ENCODE measurements at regions not wholly inside any gene's neighbourhood (a gene's known extent, or its start where the extent isn't known, plus 50 kb on each side); places are given as distances from the start of the nearest gene placed in this dataset.

DNA sequence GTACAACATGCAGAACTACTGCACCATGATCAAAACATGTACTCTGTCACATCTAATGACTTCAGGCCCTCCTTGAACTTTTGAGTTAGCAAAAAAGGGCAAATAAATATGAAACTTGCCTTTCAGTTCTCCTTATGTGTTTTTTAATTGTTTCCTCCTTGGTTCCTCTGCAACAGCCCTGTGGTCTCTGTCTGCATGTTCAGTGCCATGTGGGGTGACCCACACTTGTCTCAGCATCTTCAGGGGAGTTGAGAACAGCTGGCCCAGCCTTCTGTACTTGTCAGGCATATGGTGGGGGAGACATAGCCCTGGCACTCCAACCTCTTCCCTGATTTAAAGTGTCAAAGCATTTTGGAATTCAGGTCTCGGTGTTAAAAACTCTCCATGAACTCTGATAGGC is 188.0 kb upstream of the PGRMC2 start:
- Histone ChIP-seq H3K79me2 (ENCODE audit: low read depth) (no peaks in the 10 kb centered on the region), H3K9me3 (ENCODE audit: insufficient read depth, low read depth) (no peaks in the 10 kb centered on the region; the same call in 1 of the 2 replicates), H3K36me3 (ENCODE audit: low read depth) (no peaks in the 10 kb centered on the region), H3K4me2 (no peak overlapping the region), H3K4me3 (no peak overlapping the region), H2AFZ (no peak overlapping the region), H3F3A (ENCODE audit: insufficient read depth, low read depth) (no peaks in the 10 kb centered on the region), H4K20me1 (ENCODE audit: insufficient read depth) (no peaks in the 10 kb centered on the region), H3K4me1 (replicated peaks; ENCODE audit: insufficient read depth) (no peaks in the 10 kb centered on the region), H3K27ac (no peak overlapping the region), H3K27me3 (ENCODE audit: insufficient read depth, low read depth) (no peaks in the 10 kb centered on the region), H3K9me2 (ENCODE audit: insufficient read depth) (no peaks in the 10 kb centered on the region)
- intact Hi-C loops (cut with micrococcal nuclease; ENCODE audit: unreplicated experiment): no loop called here
- BruUV-seq (replicated peaks): no TSS peak
- no peak for DNase-seq
- ChIA-PET POLR2A (ENCODE audit: unreplicated experiment) (no interaction called here), CTCF (no interaction called here)
- TF ChIP-seq, protein P1, sequence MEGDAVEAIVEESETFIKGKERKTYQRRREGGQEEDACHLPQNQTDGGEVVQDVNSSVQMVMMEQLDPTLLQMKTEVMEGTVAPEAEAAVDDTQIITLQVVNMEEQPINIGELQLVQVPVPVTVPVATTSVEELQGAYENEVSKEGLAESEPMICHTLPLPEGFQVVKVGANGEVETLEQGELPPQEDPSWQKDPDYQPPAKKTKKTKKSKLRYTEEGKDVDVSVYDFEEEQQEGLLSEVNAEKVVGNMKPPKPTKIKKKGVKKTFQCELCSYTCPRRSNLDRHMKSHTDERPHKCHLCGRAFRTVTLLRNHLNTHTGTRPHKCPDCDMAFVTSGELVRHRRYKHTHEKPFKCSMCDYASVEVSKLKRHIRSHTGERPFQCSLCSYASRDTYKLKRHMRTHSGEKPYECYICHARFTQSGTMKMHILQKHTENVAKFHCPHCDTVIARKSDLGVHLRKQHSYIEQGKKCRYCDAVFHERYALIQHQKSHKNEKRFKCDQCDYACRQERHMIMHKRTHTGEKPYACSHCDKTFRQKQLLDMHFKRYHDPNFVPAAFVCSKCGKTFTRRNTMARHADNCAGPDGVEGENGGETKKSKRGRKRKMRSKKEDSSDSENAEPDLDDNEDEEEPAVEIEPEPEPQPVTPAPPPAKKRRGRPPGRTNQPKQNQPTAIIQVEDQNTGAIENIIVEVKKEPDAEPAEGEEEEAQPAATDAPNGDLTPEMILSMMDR (conservative IDR thresholded peaks at IDR 0.05): no peak
- no peak for TF ChIP-seq EZH2 (IDR thresholded peaks at IDR 0.05; ENCODE audit: low read depth)

DNA sequence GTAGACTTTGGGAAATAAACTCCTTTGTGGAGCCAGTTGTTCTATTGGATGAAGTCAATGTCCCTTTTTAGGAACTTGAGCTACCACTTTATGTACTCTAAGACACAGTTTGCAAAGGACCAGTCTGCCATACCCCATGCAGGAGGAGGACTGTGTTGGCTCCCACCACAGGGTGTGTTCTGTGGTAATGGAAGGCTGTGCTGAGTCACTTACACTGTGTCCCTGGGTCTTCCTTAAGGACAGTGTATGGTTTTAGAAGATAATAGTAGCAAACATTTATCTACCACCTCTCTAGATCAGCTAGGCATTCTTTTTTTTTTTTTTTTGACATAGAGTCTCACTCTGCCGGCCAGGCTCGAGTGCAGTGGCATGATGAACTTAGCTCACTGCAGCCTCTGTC is 184.0 kb upstream of the PGRMC2 start:
- POLR2A ChIA-PET (ENCODE audit: unreplicated experiment): interaction anchor here (0.6 kb wide), 1 partner anchor 429 kb away, joined by 9 read pairs; no protein-coding TSS in a partner anchor
- BruUV-seq (replicated peaks): no TSS peak
- TF ChIP-seq, protein P1 (conservative IDR thresholded peaks at IDR 0.05): no peak
- TF ChIP-seq EZH2 (IDR thresholded peaks at IDR 0.05; ENCODE audit: low read depth): no peak

DNA sequence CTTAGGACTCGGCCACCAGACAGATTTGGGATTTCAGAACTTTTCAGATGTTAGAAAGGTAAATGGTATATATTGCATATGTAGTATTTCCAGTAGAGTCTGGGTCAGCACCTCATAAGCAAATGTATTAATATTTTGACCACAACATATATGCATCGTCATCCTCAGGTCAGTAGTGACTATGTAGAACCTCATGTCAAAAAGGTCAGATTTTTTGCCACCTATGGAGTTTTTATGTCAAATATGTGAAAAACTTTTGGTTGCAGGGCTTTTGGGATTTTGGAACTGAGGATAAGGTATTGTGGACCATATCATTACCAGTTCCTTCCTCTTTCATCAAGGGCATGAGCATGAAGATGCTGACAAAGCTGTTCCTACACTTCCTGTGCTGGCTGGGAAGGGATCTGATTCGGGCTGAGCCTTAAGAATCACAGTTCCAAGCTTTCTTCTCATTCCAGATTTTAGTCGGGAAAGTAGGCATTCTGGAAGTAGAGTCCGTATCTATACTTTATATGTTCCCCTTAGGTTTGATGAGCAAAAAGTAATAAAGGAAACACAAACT is 183.0 kb upstream of the PGRMC2 start:
- H2AFZ ChIP-seq: no peak overlapping the region

More for the DNA sequence above, 184.0 kb upstream of the PGRMC2 start:
- intact Hi-C loops (cut with micrococcal nuclease; ENCODE audit: unreplicated experiment): no loop called here
- Histone ChIP-seq H3K4me3 (no peak overlapping the region), H3F3A (ENCODE audit: insufficient read depth, low read depth) (no peaks in the 10 kb centered on the region), H3K9me2 (ENCODE audit: insufficient read depth) (no peaks in the 10 kb centered on the region), H3K9me3 (ENCODE audit: insufficient read depth, low read depth) (no peaks in the 10 kb centered on the region), H4K20me1 (ENCODE audit: insufficient read depth) (no peaks in the 10 kb centered on the region), H3K79me2 (ENCODE audit: low read depth) (no peaks in the 10 kb centered on the region), H3K4me1 (replicated peaks; ENCODE audit: insufficient read depth) (no peaks in the 10 kb centered on the region), H3K36me3 (ENCODE audit: low read depth) (no peaks in the 10 kb centered on the region), H3K27ac (no peak overlapping the region), H3K4me2 (no peak overlapping the region), H2AFZ (no peak overlapping the region), H3K27me3 (ENCODE audit: insufficient read depth, low read depth) (no peaks in the 10 kb centered on the region)
- DNase-seq: no peak
- CTCF ChIA-PET: interaction anchor here (0.7 kb wide), 1 partner anchor 64 kb away, joined by 10 read pairs; no protein-coding TSS in a partner anchor

More for the DNA sequence above, 183.0 kb upstream of the PGRMC2 start:
- no peaks in the 10 kb centered on the region for H3K9me3 ChIP-seq (ENCODE audit: insufficient read depth, low read depth)
- no peaks in the 10 kb centered on the region for H3K4me1 ChIP-seq (replicated peaks; ENCODE audit: insufficient read depth)
- ChIA-PET POLR2A (ENCODE audit: unreplicated experiment) (no interaction called here), CTCF (interaction anchor here (0.6 kb wide), 1 partner anchor 287 kb away, joined by 3 read pairs; no protein-coding TSS in a partner anchor)
- no TSS peak for BruUV-seq (replicated peaks)
- no peak for TF ChIP-seq EZH2 (IDR thresholded peaks at IDR 0.05; ENCODE audit: low read depth)
- TF ChIP-seq, protein P1 (conservative IDR thresholded peaks at IDR 0.05): no peak
- no peak overlapping the region for H3K27ac ChIP-seq
- no peaks in the 10 kb centered on the region for H3F3A ChIP-seq (ENCODE audit: insufficient read depth, low read depth)
- intact Hi-C loops (cut with micrococcal nuclease; ENCODE audit: unreplicated experiment): no loop called here
- no peak overlapping the region for H3K4me3 ChIP-seq
- H3K36me3 ChIP-seq (ENCODE audit: low read depth): no peaks in the 10 kb centered on the region
- no peaks in the 10 kb centered on the region for H3K79me2 ChIP-seq (ENCODE audit: low read depth)
- H3K4me2 ChIP-seq: no peak overlapping the region
- H3K9me2 ChIP-seq (ENCODE audit: insufficient read depth): no peaks in the 10 kb centered on the region
- no peaks in the 10 kb centered on the region for H4K20me1 ChIP-seq (ENCODE audit: insufficient read depth)
- no peaks in the 10 kb centered on the region for H3K27me3 ChIP-seq (ENCODE audit: insufficient read depth, low read depth)
- DNase-seq: no peak
